Astrocyte (in vitro differentiated cells and primary cell): ENCODE measurements at regions not wholly inside any gene's neighbourhood (a gene's known extent, or its start where the extent isn't known, plus 50 kb on each side); places are given as distances from the start of the nearest gene placed in this dataset.
A peak's percentile ranks its signal among the peaks of the same experiment; 100 is the strongest.

Experiments used
- DNase-seq: peaks from one replicate; pipeline ENCODE4 v3.0.0-alpha.2; 2010; ENCODE audit warnings: low read depth
- FAIRE-seq: peaks from 2 replicates; lab custom pipeline; 2011; peaks lifted over from hg19 to GRCh38; lab: Jason Lieb, UNC
- H2AFZ ChIP-seq: 2 replicates; pipeline ENCODE4 v1.6.0; 2012; ENCODE audit warnings: low read depth, low read length, inconsistent platforms
- H3K27ac ChIP-seq: 2 replicates; pipeline ENCODE4 v1.5.1; 2011; ENCODE audit warnings: low read depth, low read length, inconsistent platforms
- H3K27me3 ChIP-seq: 2 replicates; pipeline ENCODE4 v1.6.0; 2011; ENCODE audit warnings: low read length, inconsistent platforms; ENCODE audit not compliant: insufficient read depth
- H3K36me3 ChIP-seq: 2 replicates; pipeline ENCODE4 v1.5.1; 2011; ENCODE audit warnings: low read length, inconsistent platforms; ENCODE audit not compliant: insufficient read depth
- H3K4me1 ChIP-seq: 2 replicates; pipeline ENCODE4 v1.5.1; 2011; ENCODE audit warnings: low read length, inconsistent platforms; ENCODE audit not compliant: insufficient read depth
- H3K4me2 ChIP-seq: 2 replicates; pipeline ENCODE4 v1.6.0; 2012; ENCODE audit warnings: low read length, inconsistent platforms
- H3K4me3 ChIP-seq: 2 replicates; pipeline ENCODE4 v1.5.1; 2011; ENCODE audit warnings: low read depth, mild to moderate bottlenecking, low read length, inconsistent platforms; ENCODE audit not compliant: insufficient read depth
- H3K79me2 ChIP-seq: 2 replicates; pipeline ENCODE4 v1.6.0; 2012; ENCODE audit warnings: mild to moderate bottlenecking, low read length, inconsistent platforms; ENCODE audit not compliant: insufficient read depth
- H3K9ac ChIP-seq: 2 replicates; pipeline ENCODE4 v1.6.0; 2012; ENCODE audit warnings: mild to moderate bottlenecking, low read length, inconsistent platforms
- H3K9me3 ChIP-seq: 2 replicates; pipeline ENCODE4 v1.5.1; 2012; ENCODE audit warnings: low read depth, mild to moderate bottlenecking, low read length, inconsistent platforms; ENCODE audit not compliant: insufficient read depth
- H4K20me1 ChIP-seq: 2 replicates; pipeline ENCODE4 v1.6.0; 2012; ENCODE audit warnings: low read length, inconsistent platforms; ENCODE audit not compliant: insufficient read depth
- H3K27ac Mint-ChIP-seq: one replicate; pipeline ENCODE4 v1.8.0; 2021; ENCODE audit warnings: mild to moderate bottlenecking, mixed read lengths; ENCODE audit not compliant: unreplicated experiment
- H3K27me3 Mint-ChIP-seq: one replicate; pipeline ENCODE4 v1.8.0; 2021; ENCODE audit warnings: low read depth, mixed read lengths; ENCODE audit not compliant: unreplicated experiment
- H3K36me3 Mint-ChIP-seq: one replicate; pipeline ENCODE4 v1.8.0; 2021; ENCODE audit warnings: low read depth, mixed read lengths; ENCODE audit not compliant: unreplicated experiment
- H3K4me1 Mint-ChIP-seq: one replicate; pipeline ENCODE4 v1.8.0; 2021; ENCODE audit warnings: low read depth, mixed read lengths; ENCODE audit not compliant: unreplicated experiment
- H3K4me3 Mint-ChIP-seq: one replicate; pipeline ENCODE4 v1.8.0; 2021; ENCODE audit warnings: mild to moderate bottlenecking, moderate library complexity, mixed read lengths; ENCODE audit not compliant: unreplicated experiment
- H3K9me3 Mint-ChIP-seq: one replicate; pipeline ENCODE4 v1.8.0; 2021; ENCODE audit warnings: mild to moderate bottlenecking, mixed read lengths; ENCODE audit not compliant: unreplicated experiment
- EZH2 ChIP-seq: IDR thresholded peaks from 2 replicates; pipeline ENCODE4 v1.6.1; 2012; ENCODE audit warnings: mild to moderate bottlenecking, low read length, inconsistent platforms; ENCODE audit not compliant: insufficient read depth
- TF ChIP-seq, protein P1 (sequence below): IDR thresholded peaks from 2 replicates; pipeline ENCODE4 v1.5.1; 2011; ENCODE audit warnings: low read depth, mild to moderate bottlenecking, inconsistent platforms, low read length, moderate library complexity; ENCODE audit not compliant: insufficient read depth

GRCh38 chr18:72458271-72458670, 85.9 kb downstream of the CBLN2 start:
- no peaks in the 10 kb centered on the region for H3K27me3 Mint-ChIP-seq
- no peaks in the 10 kb centered on the region for H3K79me2 ChIP-seq
- no peaks in the 10 kb centered on the region for H4K20me1 ChIP-seq
- H3K27me3 ChIP-seq, result no peaks in the 10 kb centered on the region
- no peak overlapping the region for H3K27ac ChIP-seq
- FAIRE-seq (no peak), DNase-seq (peak; percentile 70)
- H3K9me3 Mint-ChIP-seq, result peaks cover 10% of the 10 kb centered on the region
- H3K4me3 ChIP-seq, result no peak overlapping the region
- H3K4me3 Mint-ChIP-seq, result no peak overlapping the region
- TF ChIP-seq EZH2, result no peak
- TF ChIP-seq, protein P1, sequence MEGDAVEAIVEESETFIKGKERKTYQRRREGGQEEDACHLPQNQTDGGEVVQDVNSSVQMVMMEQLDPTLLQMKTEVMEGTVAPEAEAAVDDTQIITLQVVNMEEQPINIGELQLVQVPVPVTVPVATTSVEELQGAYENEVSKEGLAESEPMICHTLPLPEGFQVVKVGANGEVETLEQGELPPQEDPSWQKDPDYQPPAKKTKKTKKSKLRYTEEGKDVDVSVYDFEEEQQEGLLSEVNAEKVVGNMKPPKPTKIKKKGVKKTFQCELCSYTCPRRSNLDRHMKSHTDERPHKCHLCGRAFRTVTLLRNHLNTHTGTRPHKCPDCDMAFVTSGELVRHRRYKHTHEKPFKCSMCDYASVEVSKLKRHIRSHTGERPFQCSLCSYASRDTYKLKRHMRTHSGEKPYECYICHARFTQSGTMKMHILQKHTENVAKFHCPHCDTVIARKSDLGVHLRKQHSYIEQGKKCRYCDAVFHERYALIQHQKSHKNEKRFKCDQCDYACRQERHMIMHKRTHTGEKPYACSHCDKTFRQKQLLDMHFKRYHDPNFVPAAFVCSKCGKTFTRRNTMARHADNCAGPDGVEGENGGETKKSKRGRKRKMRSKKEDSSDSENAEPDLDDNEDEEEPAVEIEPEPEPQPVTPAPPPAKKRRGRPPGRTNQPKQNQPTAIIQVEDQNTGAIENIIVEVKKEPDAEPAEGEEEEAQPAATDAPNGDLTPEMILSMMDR, result no peak
- H3K4me1 ChIP-seq, result peaks cover 19% of the 10 kb centered on the region
- no peak overlapping the region for H3K27ac Mint-ChIP-seq
- no peaks in the 10 kb centered on the region for H3K4me1 Mint-ChIP-seq
- H3K9me3 ChIP-seq, result no peaks in the 10 kb centered on the region
- H3K36me3 ChIP-seq, result no peaks in the 10 kb centered on the region
- H3K9ac ChIP-seq, result no peak overlapping the region
- H2AFZ ChIP-seq, result no peak overlapping the region
- no peaks in the 10 kb centered on the region for H3K36me3 Mint-ChIP-seq
- no peak overlapping the region for H3K4me2 ChIP-seq

GRCh38 chr18:72456802-72457201, 87.3 kb downstream of the CBLN2 start:
- FAIRE-seq (no peak), DNase-seq (peak; percentile 82)
- peak overlapping the region; percentile 31 for H3K27ac ChIP-seq
- no peaks in the 10 kb centered on the region for H3K36me3 Mint-ChIP-seq
- no peaks in the 10 kb centered on the region for H3K9me3 ChIP-seq
- TF ChIP-seq, protein P1, result no peak
- TF ChIP-seq EZH2, result no peak
- no peaks in the 10 kb centered on the region for H3K36me3 ChIP-seq
- H4K20me1 ChIP-seq, result no peaks in the 10 kb centered on the region
- H2AFZ ChIP-seq, result no peak overlapping the region
- H3K9me3 Mint-ChIP-seq, result peaks cover 13% of the 10 kb centered on the region
- no peaks in the 10 kb centered on the region for H3K27me3 ChIP-seq
- peak overlapping the region; percentile 20 for H3K4me2 ChIP-seq
- H3K4me3 ChIP-seq, result no peak overlapping the region
- no peaks in the 10 kb centered on the region for H3K79me2 ChIP-seq
- H3K4me1 ChIP-seq, result peaks cover 19% of the 10 kb centered on the region
- no peaks in the 10 kb centered on the region for H3K4me1 Mint-ChIP-seq
- H3K27me3 Mint-ChIP-seq, result no peaks in the 10 kb centered on the region
- no peak overlapping the region for H3K4me3 Mint-ChIP-seq
- H3K27ac Mint-ChIP-seq, result no peak overlapping the region
- H3K9ac ChIP-seq, result no peak overlapping the region

DNA sequence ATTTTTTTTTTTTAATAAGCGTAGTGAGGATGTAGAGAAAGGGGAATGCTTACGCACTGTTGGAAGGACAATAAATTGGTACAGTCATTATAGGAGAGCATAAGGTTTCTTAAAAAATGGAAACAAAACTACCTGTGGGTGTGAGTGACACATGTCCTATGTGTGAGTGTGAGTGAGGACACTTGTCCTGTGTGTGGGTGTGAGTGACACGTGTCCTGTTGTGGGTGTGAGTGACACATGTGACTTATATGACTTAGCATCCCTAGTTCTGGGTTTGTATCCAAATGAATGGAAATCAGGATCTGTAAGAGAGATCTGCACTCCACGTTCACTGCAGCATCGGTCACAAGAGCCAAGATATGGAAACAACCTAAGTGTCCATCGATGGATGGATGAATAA, 91.8 kb downstream of the CBLN2 start:
- H3K4me1 ChIP-seq, result peaks cover 5% of the 10 kb centered on the region
- DNase-seq, result no peak
- FAIRE-seq, result no peak
- Mint-ChIP-seq H3K4me1 (no peaks in the 10 kb centered on the region), H3K9me3 (peaks cover 18% of the 10 kb centered on the region), H3K36me3 (no peaks in the 10 kb centered on the region), H3K4me3 (no peak overlapping the region), H3K27me3 (no peaks in the 10 kb centered on the region), H3K27ac (no peak overlapping the region)
- TF ChIP-seq EZH2, result no peak
- TF ChIP-seq, protein P1, result no peak
- H2AFZ ChIP-seq, result no peak overlapping the region
- no peaks in the 10 kb centered on the region for H4K20me1 ChIP-seq
- no peak overlapping the region for H3K4me3 ChIP-seq
- H3K36me3 ChIP-seq, result no peaks in the 10 kb centered on the region
- H3K79me2 ChIP-seq, result no peaks in the 10 kb centered on the region
- no peaks in the 10 kb centered on the region for H3K27me3 ChIP-seq
- no peak overlapping the region for H3K27ac ChIP-seq
- no peaks in the 10 kb centered on the region for H3K9me3 ChIP-seq
- no peak overlapping the region for H3K4me2 ChIP-seq
- no peak overlapping the region for H3K9ac ChIP-seq
